Mesenchymal stem cell (in vitro differentiated cells and primary cell): ENCODE measurements at regions not wholly inside any gene's neighbourhood (a gene's known extent, or its start where the extent isn't known, plus 50 kb on each side); places are given as distances from the start of the nearest gene placed in this dataset.

Experiments
- DNase-seq: peaks from one replicate; pipeline ENCODE4 v3.0.0-alpha.2; 2013
- H2AFZ ChIP-seq: one replicate; pipeline ENCODE4 v1.6.1; 2013; ENCODE audit warnings: low read depth, mild to moderate bottlenecking, control low read depth, inconsistent platforms, low read length, moderate library complexity
- H2AK5ac ChIP-seq: 2 replicates; pipeline ENCODE4 v1.6.1; 2013; ENCODE audit warnings: low read length, moderate library complexity, mild to moderate bottlenecking, inconsistent platforms; ENCODE audit not compliant: severe bottlenecking
- H2BK120ac ChIP-seq: one replicate; pipeline ENCODE4 v1.6.1; 2013; ENCODE audit warnings: low read depth, mild to moderate bottlenecking, inconsistent platforms, low read length, moderate library complexity
- H2BK12ac ChIP-seq, 2 experiments: one replicate each; pipeline ENCODE4 v1.6.1; 2013; ENCODE audit warnings: inconsistent platforms in 2 of 2, low read length in 2 of 2, mild to moderate bottlenecking in 2 of 2, moderate library complexity in 2 of 2, control low read depth in 1 of 2
- H2BK15ac ChIP-seq: one replicate; pipeline ENCODE4 v1.6.1; 2013; ENCODE audit warnings: mild to moderate bottlenecking, low read depth, inconsistent platforms; ENCODE audit not compliant: poor library complexity, severe bottlenecking
- H2BK5ac ChIP-seq: 2 replicates; pipeline ENCODE4 v1.6.1; 2013; ENCODE audit warnings: low read depth, mild to moderate bottlenecking, low read length, control low read depth, inconsistent platforms; ENCODE audit not compliant: poor library complexity, severe bottlenecking
- H3K14ac ChIP-seq, 2 experiments: one replicate each; pipeline ENCODE4 v1.6.1; 2013; ENCODE audit warnings: inconsistent platforms in 2 of 2, low read length in 2 of 2, control low read depth in 1 of 2, mild to moderate bottlenecking in 1 of 2, moderate library complexity in 1 of 2
- H3K18ac ChIP-seq, 2 experiments: one replicate each; pipeline ENCODE4 v1.6.1; 2013; ENCODE audit warnings: inconsistent platforms in 2 of 2, low read length in 2 of 2, control low read depth in 1 of 2, low read depth in 1 of 2, mild to moderate bottlenecking in 1 of 2
- H3K23ac ChIP-seq, 2 experiments: one replicate each; pipeline ENCODE4 v1.6.1; 2013; ENCODE audit warnings: inconsistent platforms in 2 of 2, low read length in 2 of 2, mild to moderate bottlenecking in 2 of 2, moderate library complexity in 2 of 2, control low read depth in 1 of 2
- H3K27ac ChIP-seq: 2 replicates; pipeline ENCODE4 v1.5.1; 2013; ENCODE audit warnings: mild to moderate bottlenecking, moderate library complexity, low read length, control low read depth, inconsistent platforms; ENCODE audit not compliant: poor library complexity, severe bottlenecking
- H3K27me3 ChIP-seq, 2 experiments: 2 replicates each; pipeline versions ENCODE4 v1.6.1 to v1.7.0; 2013; ENCODE audit warnings: low read length in 2 of 2, mild to moderate bottlenecking in 2 of 2, moderate library complexity in 2 of 2, control low read depth in 1 of 2, inconsistent platforms in 1 of 2; ENCODE audit not compliant: control insufficient read depth in 1 of 2, insufficient read depth in 1 of 2
- H3K36me3 ChIP-seq, 2 experiments: 2 replicates each; pipeline versions ENCODE4 v1.6.1 to v1.7.0; 2013; ENCODE audit warnings: low read length in 2 of 2, control low read depth in 1 of 2, inconsistent platforms in 1 of 2, low read depth in 1 of 2, mild to moderate bottlenecking in 1 of 2; ENCODE audit not compliant: insufficient read depth in 2 of 2, control insufficient read depth in 1 of 2
- H3K4ac ChIP-seq, 2 experiments: one replicate each; pipeline ENCODE4 v1.6.1; 2013; ENCODE audit warnings: inconsistent platforms in 2 of 2, low read length in 2 of 2, mild to moderate bottlenecking in 2 of 2, moderate library complexity in 2 of 2, control low read depth in 1 of 2, low read depth in 1 of 2
- H3K4me1 ChIP-seq: 2 replicates; pipeline ENCODE4 v1.6.1; 2013; ENCODE audit warnings: low read depth, low read length, control low read depth; ENCODE audit not compliant: control insufficient read depth, insufficient read depth
- H3K4me2 ChIP-seq: 2 replicates; pipeline ENCODE4 v1.6.1; 2013; ENCODE audit warnings: low read length, mild to moderate bottlenecking, inconsistent platforms; ENCODE audit not compliant: poor library complexity, severe bottlenecking
- H3K4me3 ChIP-seq, 2 experiments: 2 replicates each; pipeline versions ENCODE4 v1.5.1 to v1.7.0; 2013; ENCODE audit warnings: low read length in 2 of 2, mild to moderate bottlenecking in 2 of 2, control low read depth in 1 of 2, low read depth in 1 of 2; ENCODE audit not compliant: insufficient read depth in 1 of 2
- H3K79me1 ChIP-seq: replicated peaks from 2 replicates; pipeline ENCODE4 v1.6.1; 2013; ENCODE audit warnings: mild to moderate bottlenecking, control low read depth, low read length, inconsistent platforms; ENCODE audit not compliant: poor library complexity, severe bottlenecking
- H3K9ac ChIP-seq: 2 replicates; pipeline ENCODE4 v1.7.0; 2013; ENCODE audit warnings: mild to moderate bottlenecking, low read length, moderate library complexity
- H3K9me3 ChIP-seq: 2 replicates; pipeline ENCODE4 v1.7.0; 2013; ENCODE audit warnings: mild to moderate bottlenecking, low read length; ENCODE audit not compliant: control insufficient read depth
- H4K8ac ChIP-seq: one replicate; pipeline ENCODE4 v1.6.1; 2013; ENCODE audit warnings: inconsistent platforms, mild to moderate bottlenecking, low read length, moderate library complexity
- H4K91ac ChIP-seq: one replicate; pipeline ENCODE4 v1.6.1; 2013; ENCODE audit warnings: mild to moderate bottlenecking, low read length, inconsistent platforms
- WGBS: methylation state at CpG from one replicate; pipeline ENCODE4 v1.1.7; 2013; ENCODE audit warnings: mixed read lengths; 5-methylcytosine and 5-hydroxymethylcytosine counted together

DNA sequence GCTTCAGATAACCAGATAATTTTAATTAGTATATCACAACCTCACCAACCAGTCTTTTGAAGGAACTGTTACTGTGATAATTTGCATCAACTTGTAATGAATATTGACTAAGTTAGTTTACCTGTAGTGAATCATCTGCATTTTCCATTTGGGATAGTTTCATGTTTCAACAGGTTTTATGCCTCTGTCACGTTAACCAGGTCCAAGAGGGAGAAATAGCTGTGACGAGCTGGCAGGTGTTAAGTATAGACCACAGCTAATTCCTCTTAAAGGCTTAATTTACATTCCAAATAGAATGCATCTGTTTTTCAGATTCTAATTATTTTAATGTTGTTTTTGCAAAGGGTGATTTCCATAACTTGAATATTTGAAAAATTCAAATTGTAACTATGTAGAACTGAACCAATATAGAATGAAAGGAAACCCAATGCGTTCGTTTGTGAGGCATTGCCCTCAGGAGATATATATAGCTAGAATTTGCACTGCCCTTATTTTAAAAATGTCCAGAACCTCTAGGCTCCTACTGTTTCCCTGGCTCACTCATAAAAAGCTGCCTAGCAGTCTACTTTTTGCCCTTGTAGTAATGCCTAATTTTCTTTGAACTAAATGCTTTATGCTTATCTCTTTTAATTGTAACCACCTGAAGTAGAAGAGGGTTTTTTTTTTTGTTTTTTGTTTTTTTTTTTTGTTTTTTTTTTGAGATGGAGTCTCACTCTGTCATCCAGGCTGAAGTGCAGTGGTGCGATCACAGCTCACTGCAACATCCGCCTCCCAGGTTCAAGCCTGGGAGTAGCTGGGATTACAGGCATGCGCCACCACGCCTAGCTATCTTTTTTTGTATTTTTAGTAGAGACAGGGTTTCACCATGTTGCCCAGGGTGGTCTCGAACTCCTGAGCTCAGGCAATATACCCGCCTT, 270.5 kb downstream of the SMARCA2 start:
- Histone ChIP-seq H2BK15ac (no peak overlapping the region), H3K4me2 (no peak overlapping the region), H3K36me3 (no peaks in the 10 kb centered on the region), H2BK5ac (no peak overlapping the region), H2BK12ac (no peak overlapping the region), H3K27ac (no peak overlapping the region), H2BK120ac (no peak overlapping the region), H3K4me3 (no peak overlapping the region), H2AK5ac (no peak overlapping the region), H4K8ac (no peak overlapping the region), H3K4ac (no peak overlapping the region), H4K91ac (no peak overlapping the region), H3K9ac (no peak overlapping the region), H2AFZ (no peak overlapping the region), H3K79me1 (no peaks in the 10 kb centered on the region), H3K4me1 (peaks cover 4% of the 10 kb centered on the region), H3K23ac (no peak overlapping the region), H3K9me3 (no peaks in the 10 kb centered on the region), H3K27me3 (peaks cover 0 to 10% of the 10 kb centered on the region in 2 experiments), H3K14ac (no peak overlapping the region), H3K18ac (no peak overlapping the region)
- no peak for DNase-seq
- 90% methylated on average over 8 of the region's 10 CpGs for WGBS

DNA sequence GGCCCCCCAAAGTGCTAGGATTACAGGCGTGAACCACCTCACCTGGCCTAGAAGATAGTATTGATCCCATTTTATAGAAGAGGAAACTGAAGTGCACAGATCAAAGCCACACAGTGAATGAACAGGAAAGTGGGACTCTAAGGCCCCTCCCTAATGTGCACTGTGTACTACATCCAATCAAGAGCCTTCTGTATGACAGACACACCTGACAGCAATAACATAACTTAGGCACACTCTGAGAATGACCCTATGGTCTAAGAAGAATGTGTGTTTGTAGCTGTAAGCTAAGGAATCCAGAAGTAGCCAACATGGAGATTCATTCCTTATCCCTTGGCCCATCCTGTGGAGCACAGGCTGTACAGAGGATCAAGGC, 271.2 kb downstream of the SMARCA2 start:
- Histone ChIP-seq H4K8ac (no peak overlapping the region), H2BK5ac (no peak overlapping the region), H3K79me1 (no peaks in the 10 kb centered on the region), H3K14ac (no peak overlapping the region), H2AFZ (no peak overlapping the region), H2BK12ac (no peak overlapping the region), H3K4me1 (peaks cover 2% of the 10 kb centered on the region), H3K9ac (no peak overlapping the region), H3K36me3 (no peaks in the 10 kb centered on the region), H3K9me3 (no peaks in the 10 kb centered on the region), H2AK5ac (no peak overlapping the region), H3K27ac (no peak overlapping the region), H3K23ac (no peak overlapping the region), H2BK15ac (no peak overlapping the region), H2BK120ac (no peak overlapping the region), H3K4ac (no peak overlapping the region), H3K27me3 (peaks cover 0 to 10% of the 10 kb centered on the region in 2 experiments), H3K4me3 (no peak overlapping the region), H3K4me2 (no peak overlapping the region), H4K91ac (no peak overlapping the region), H3K18ac (no peak overlapping the region)
- WGBS: no CpG with 5 or more reads among the region's 1 CpG
- no peak for DNase-seq

DNA sequence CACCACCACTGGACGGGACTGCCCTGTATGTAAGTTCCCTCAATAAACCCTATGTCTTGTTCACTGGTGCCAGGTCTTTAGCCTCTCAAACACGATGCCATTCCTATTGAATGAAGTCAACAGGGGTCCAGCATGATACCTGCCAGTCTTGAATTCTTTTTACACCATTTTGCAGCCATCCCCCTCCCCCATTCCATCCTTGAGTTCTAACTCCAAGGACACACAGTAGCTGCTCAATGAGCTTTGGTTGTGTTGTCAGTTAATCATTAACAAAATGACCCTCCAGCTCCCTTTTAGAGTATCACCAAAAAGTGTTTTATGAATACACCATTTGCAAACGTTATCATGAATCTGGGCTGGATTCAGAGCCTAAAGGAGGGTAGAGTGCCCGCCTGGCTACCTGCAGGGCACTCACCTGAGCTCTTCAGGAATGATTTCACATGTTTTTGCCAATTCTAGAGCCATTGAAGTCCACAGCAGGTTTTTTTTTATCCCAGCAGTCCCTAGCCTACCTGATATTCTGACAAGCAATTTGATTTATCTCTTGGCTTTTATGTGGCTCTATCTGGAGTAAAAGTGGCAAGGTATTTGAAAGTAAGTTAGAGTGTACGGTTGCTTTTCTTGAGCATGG, 271.8 kb downstream of the SMARCA2 start:
- WGBS: 58% methylated on average over 5 of the region's 5 CpGs

DNA sequence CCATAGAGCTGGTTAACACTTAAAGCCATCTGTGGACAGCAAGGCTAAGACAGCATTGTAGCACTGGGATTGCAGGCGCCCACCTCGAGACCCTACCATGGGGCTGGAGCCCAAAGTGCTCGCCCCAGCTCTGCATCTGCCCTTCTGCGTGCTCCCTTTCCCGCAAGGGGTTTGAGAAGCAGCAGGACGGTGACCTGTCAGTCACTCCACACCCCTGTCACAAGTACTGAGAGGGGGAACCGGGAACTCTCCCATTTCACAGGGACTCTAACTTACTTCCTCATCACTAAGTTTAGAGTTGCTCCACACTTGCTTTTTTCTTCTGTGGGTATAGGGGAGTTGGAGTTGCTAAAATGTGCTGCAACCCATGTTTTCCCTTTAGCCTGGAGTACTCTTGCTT, 273.2 kb downstream of the SMARCA2 start:
- no peak overlapping the region for H3K4ac ChIP-seq
- H2BK15ac ChIP-seq: no peak overlapping the region
- no peak overlapping the region for H4K91ac ChIP-seq
- H3K36me3 ChIP-seq: no peaks in the 10 kb centered on the region
- no peaks in the 10 kb centered on the region for H3K79me1 ChIP-seq
- H2AFZ ChIP-seq: no peak overlapping the region
- H3K14ac ChIP-seq: no peak overlapping the region
- H3K27ac ChIP-seq: no peak overlapping the region
- H3K9ac ChIP-seq: no peak overlapping the region
- H2BK12ac ChIP-seq: no peak overlapping the region
- no peak overlapping the region for H3K18ac ChIP-seq
- no peak overlapping the region for H3K4me2 ChIP-seq
- H3K9me3 ChIP-seq: no peaks in the 10 kb centered on the region
- no peak overlapping the region for H4K8ac ChIP-seq
- no peak overlapping the region for H2AK5ac ChIP-seq
- H3K4me1 ChIP-seq: no peaks in the 10 kb centered on the region
- no peak overlapping the region for H3K23ac ChIP-seq
- no peak for DNase-seq
- H3K27me3 ChIP-seq: peaks cover 0 to 10% of the 10 kb centered on the region in 2 experiments
- no peak overlapping the region for H2BK5ac ChIP-seq
- no peak overlapping the region for H3K4me3 ChIP-seq
- no peak overlapping the region for H2BK120ac ChIP-seq
- WGBS: 82% methylated on average over 6 of the region's 7 CpGs

More for the DNA sequence above, 271.8 kb downstream of the SMARCA2 start:
- H3K9me3 ChIP-seq: no peaks in the 10 kb centered on the region
- no peak overlapping the region for H3K4ac ChIP-seq
- no peaks in the 10 kb centered on the region for H3K79me1 ChIP-seq
- no peak overlapping the region for H2BK15ac ChIP-seq
- H3K4me3 ChIP-seq: no peak overlapping the region
- H3K9ac ChIP-seq: no peak overlapping the region
- no peak overlapping the region for H2AK5ac ChIP-seq
- H3K36me3 ChIP-seq: no peaks in the 10 kb centered on the region
- H3K27ac ChIP-seq: no peak overlapping the region
- H2BK12ac ChIP-seq: no peak overlapping the region
- peaks cover 0 to 10% of the 10 kb centered on the region in 2 experiments for H3K27me3 ChIP-seq
- H4K8ac ChIP-seq: no peak overlapping the region
- H2AFZ ChIP-seq: no peak overlapping the region
- H2BK5ac ChIP-seq: no peak overlapping the region
- H3K4me1 ChIP-seq: no peaks in the 10 kb centered on the region
- H3K14ac ChIP-seq: no peak overlapping the region
- H4K91ac ChIP-seq: no peak overlapping the region
- H3K4me2 ChIP-seq: no peak overlapping the region
- H3K23ac ChIP-seq: no peak overlapping the region
- DNase-seq: no peak
- H2BK120ac ChIP-seq: no peak overlapping the region
- no peak overlapping the region for H3K18ac ChIP-seq
